VCaP (cell line): ENCODE measurements at regions not wholly inside any gene's neighbourhood (a gene's known extent, or its start where the extent isn't known, plus 50 kb on each side); places are given as distances from the start of the nearest gene placed in this dataset.
"Not testable (repeated sequence)": the region's sequence is repeated elsewhere in the genome, so short reads cannot be mapped to it uniquely, and the experiment has no call there.

Source experiments
- H3K27ac ChIP-seq: fragments of 450-650 bp; 2 replicates; pipeline ENCODE4 v1.5.1; 2017
- CTCF ChIP-seq: fragments of 450-650 bp; conservative IDR thresholded peaks from 2 replicates; pipeline ENCODE4 v1.5.1; 2017; ENCODE audit warnings: mild to moderate bottlenecking, moderate library complexity

- no peak overlapping the region for H3K27ac ChIP-seq
- no peak for TF ChIP-seq CTCF
Measured at GRCh38 chr16:29117631-29118030, 132.8 kb downstream of the LAT start.

DNA sequence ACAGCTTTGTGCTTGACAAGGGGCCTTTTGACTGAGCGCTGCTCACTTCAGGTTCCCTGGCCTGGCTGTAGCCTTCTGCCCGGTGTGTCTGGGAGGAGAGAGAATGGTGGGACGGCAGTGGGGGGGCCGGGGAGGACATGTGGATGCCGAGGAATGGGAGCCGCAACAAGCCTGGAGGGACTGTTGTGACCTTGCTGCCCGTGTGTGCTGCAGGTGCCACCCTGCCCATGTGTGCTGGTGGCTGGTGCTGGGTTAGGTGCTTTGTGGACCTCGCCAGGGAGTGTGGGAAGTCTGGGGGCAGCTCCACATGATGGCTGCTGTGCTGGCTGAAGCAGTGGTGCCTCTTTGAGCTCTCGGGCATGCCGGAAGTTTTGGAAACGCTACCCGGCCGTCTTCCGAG is 132.1 kb downstream of the LAT start:
- H3K27ac ChIP-seq: no peak overlapping the region
- no peak for TF ChIP-seq CTCF

DNA sequence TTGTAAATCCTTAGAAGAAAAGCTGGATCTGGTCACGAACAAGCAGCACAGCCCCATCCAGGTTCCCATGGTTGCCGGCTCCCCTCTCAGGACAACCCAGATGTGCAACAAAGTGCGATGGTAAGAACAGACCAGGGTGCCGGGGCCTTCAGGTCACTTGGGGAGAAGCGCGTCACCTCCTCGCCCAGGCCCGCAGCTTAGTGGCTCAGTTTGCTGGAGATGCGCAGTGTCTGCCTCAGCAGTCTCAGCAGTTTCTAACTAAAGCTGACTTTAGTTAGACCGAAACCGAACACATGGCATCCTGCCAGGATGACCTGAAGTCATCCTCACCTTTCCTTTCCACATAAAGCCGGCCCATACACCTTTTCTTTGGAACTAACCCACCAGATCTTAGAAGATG is 131.4 kb downstream of the LAT start:
- H3K27ac ChIP-seq: not testable (repeated sequence)

DNA sequence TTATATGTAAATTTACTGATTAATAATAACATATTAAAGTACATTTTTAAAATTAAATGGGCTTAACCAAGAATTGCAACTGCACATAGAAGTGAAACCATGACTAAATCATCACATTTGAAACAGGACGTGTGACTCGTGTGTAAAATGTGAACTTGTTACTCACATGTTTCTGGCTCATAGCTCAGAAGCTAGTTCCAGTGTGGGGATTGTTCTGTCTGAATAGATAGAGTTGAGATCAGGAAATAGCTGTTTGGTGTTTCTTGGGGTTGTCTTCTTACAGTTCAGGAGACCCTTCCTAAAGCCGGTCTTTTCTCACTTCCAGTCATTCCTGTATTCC is 130.9 kb downstream of the LAT start:
- peak; percentile 30; the same call in 1 of the 2 replicates for TF ChIP-seq CTCF
- not testable (repeated sequence) for H3K27ac ChIP-seq

GRCh38 chr16:29114989-29115801 is 130.3 kb downstream of the LAT start:
- TF ChIP-seq CTCF: peak; percentile 73
- not testable (repeated sequence) for H3K27ac ChIP-seq

- no peak overlapping the region for H3K27ac ChIP-seq
- TF ChIP-seq CTCF: no peak
Measured at GRCh38 chr16:29114574-29114973, 129.7 kb downstream of the LAT start.

- not testable (repeated sequence) for H3K27ac ChIP-seq
Measured at GRCh38 chr16:29113446-29113845, 128.6 kb downstream of the LAT start.

- TF ChIP-seq CTCF: no peak; the same call in 1 of the 2 replicates
- no peak overlapping the region for H3K27ac ChIP-seq
Measured at GRCh38 chr16:29112755-29113347, 128.0 kb downstream of the LAT start.

- not testable (repeated sequence) for H3K27ac ChIP-seq
Measured at GRCh38 chr16:29111901-29112680, 127.2 kb downstream of the LAT start.
